HG03354 (cell line): ENCODE measurements at regions not wholly inside any gene's neighbourhood (a gene's known extent, or its start where the extent isn't known, plus 50 kb on each side); places are given as distances from the start of the nearest gene placed in this dataset.
"Not testable (repeated sequence)": the region's sequence is repeated elsewhere in the genome, so short reads cannot be mapped to it uniquely, and the experiment has no call there.

Source experiments
- ATAC-seq: cut with Tn5 transposase; IDR thresholded peaks from one replicate; pipeline ENCODE4 v1.9.1; 2021; ENCODE audit warnings: mild to moderate bottlenecking; ENCODE audit not compliant: unreplicated experiment, poor library complexity, severe bottlenecking

GRCh38 chr13:84606616-84607015, 724.3 kb upstream of the SLITRK1 start:
- no peak for ATAC-seq

GRCh38 chr13:84605927-84606326, 723.7 kb upstream of the SLITRK1 start:
- no peak for ATAC-seq

GRCh38 chr13:84591444-84591843, 709.2 kb upstream of the SLITRK1 start:
- ATAC-seq: no peak

GRCh38 chr13:84590663-84591062, 708.4 kb upstream of the SLITRK1 start:
- no peak for ATAC-seq

- no peak for ATAC-seq
These were observed 705.7 kb upstream of the SLITRK1 start for GRCh38 chr13:84588023-84588422.

- ATAC-seq: not testable (repeated sequence)
These were observed 697.6 kb upstream of the SLITRK1 start for GRCh38 chr13:84579901-84580300.

- no peak for ATAC-seq
These were observed 692.6 kb upstream of the SLITRK1 start for GRCh38 chr13:84574851-84575250.

- ATAC-seq: no peak
These were observed 689.0 kb upstream of the SLITRK1 start for GRCh38 chr13:84571264-84571663.

- ATAC-seq: no peak
These were observed 688.6 kb upstream of the SLITRK1 start for GRCh38 chr13:84570831-84571230.

GRCh38 chr13:84569366-84569765, 687.1 kb upstream of the SLITRK1 start:
- no peak for ATAC-seq

GRCh38 chr13:84567848-84568247, 685.6 kb upstream of the SLITRK1 start:
- no peak for ATAC-seq

- ATAC-seq: no peak
These were observed 684.5 kb upstream of the SLITRK1 start for GRCh38 chr13:84566780-84567179.

GRCh38 chr13:84563611-84564010, 681.3 kb upstream of the SLITRK1 start:
- ATAC-seq: no peak

GRCh38 chr13:84553227-84553626, 671.0 kb upstream of the SLITRK1 start:
- ATAC-seq: no peak

- no peak for ATAC-seq
These were observed 661.7 kb upstream of the SLITRK1 start for GRCh38 chr13:84543962-84544361.

- no peak for ATAC-seq
These were observed 660.1 kb upstream of the SLITRK1 start for GRCh38 chr13:84542348-84542747.

GRCh38 chr13:84536906-84537305, 654.6 kb upstream of the SLITRK1 start:
- ATAC-seq: no peak

- no peak for ATAC-seq
These were observed 646.3 kb upstream of the SLITRK1 start for GRCh38 chr13:84528408-84529070.

- ATAC-seq: no peak
These were observed 643.6 kb upstream of the SLITRK1 start for GRCh38 chr13:84525865-84526264.

GRCh38 chr13:84524586-84524985, 642.3 kb upstream of the SLITRK1 start:
- no peak for ATAC-seq

GRCh38 chr13:84500016-84500415, 617.7 kb upstream of the SLITRK1 start:
- no peak for ATAC-seq

- no peak for ATAC-seq
These were observed 615.3 kb upstream of the SLITRK1 start for GRCh38 chr13:84497613-84498012.
